GM19324 (cell line): ENCODE measurements at regions not wholly inside any gene's neighbourhood (a gene's known extent, or its start where the extent isn't known, plus 50 kb on each side); places are given as distances from the start of the nearest gene placed in this dataset.
"Not testable (repeated sequence)": the region's sequence is repeated elsewhere in the genome, so short reads cannot be mapped to it uniquely, and the experiment has no call there.

Source experiments
- ATAC-seq: cut with Tn5 transposase; IDR thresholded peaks from one replicate; pipeline ENCODE4 v1.9.1; 2021; ENCODE audit warnings: mild to moderate bottlenecking, moderate library complexity; ENCODE audit not compliant: unreplicated experiment, low FRiP score

- no peak for ATAC-seq
Measured at GRCh38 chr4:22573198-22573597, 57.3 kb upstream of the ADGRA3 start.

GRCh38 chr4:22573641-22574040, 57.8 kb upstream of the ADGRA3 start:
- no peak for ATAC-seq

DNA sequence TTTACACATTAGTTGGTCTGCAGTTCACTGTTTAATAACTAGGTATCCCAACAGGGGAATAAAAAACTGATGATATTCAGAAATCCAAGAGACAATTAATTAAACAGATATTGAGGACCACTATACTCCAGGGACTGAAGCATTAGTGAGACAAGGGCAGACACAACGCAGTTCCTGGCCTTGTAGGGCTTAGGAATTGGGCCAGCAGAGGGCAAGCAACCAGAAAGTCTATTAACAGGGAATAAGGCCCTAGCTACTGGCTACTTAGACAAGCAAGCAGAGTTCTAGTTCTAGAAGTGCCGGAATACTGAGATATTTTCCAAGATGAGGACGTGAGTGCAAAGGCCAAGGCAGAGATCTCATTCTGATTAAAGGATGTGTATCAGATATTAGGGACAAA, 58.6 kb upstream of the ADGRA3 start:
- no peak for ATAC-seq

DNA sequence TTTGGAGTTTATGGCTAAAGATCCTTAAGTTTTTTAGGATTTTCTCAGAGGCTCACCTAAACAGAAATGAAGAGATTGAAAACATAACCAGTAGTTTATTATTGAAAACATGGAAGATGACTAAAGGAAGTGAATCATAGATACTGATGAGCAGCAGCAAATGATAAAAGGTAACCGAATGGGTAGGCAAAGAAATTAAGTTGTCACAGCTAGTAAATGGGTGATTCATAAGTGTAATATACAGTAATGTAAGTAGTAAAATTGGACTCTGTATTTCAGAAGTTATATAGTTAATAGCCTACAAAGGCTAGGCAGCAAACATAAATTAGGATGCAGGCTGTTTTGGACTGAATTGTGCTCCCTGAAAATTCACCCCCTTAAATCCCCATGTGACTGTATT, 59.0 kb upstream of the ADGRA3 start:
- ATAC-seq = no peak

GRCh38 chr4:22587253-22587652, 71.4 kb upstream of the ADGRA3 start:
- no peak for ATAC-seq

DNA sequence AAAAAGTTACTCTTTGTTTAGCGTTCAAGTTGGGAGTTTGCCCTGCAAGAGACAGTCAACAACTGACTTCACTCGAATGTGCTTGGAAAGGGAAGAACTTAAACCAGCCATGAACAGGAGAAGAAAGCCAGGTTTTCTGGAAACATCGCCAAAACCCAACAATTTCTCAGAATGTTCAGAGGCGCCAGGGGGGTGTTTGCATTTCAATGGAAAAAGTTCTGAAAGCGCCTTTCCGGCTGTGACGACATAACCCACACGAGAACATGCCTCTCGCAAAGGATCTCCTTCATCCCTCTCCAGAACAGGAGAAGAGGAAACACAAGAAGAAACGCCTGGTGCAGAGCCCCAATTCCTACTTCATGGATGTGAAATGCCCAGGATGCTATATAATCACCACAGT, 78.1 kb upstream of the ADGRA3 start:
- no peak for ATAC-seq

DNA sequence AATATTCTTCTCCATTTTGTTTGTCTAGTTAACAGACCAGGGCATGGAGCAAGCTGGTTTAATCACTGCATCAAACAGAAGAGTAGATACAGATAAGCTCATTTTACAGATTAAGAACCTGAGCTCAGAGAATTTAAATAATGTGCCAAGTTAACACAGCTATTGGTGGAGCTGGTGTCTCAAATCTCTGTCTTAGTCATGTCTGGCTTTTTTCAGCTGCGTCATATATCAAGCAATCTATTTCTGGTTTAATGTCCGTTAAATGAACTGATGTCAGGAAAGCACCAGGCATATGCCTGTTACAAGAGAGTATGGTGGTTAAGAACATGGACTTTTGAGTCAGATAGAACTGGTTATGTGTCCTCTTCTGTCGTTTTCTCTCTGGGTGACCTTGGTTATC, 79.8 kb upstream of the ADGRA3 start:
- no peak for ATAC-seq

GRCh38 chr4:22596409-22596808, 80.5 kb upstream of the ADGRA3 start:
- ATAC-seq = no peak

DNA sequence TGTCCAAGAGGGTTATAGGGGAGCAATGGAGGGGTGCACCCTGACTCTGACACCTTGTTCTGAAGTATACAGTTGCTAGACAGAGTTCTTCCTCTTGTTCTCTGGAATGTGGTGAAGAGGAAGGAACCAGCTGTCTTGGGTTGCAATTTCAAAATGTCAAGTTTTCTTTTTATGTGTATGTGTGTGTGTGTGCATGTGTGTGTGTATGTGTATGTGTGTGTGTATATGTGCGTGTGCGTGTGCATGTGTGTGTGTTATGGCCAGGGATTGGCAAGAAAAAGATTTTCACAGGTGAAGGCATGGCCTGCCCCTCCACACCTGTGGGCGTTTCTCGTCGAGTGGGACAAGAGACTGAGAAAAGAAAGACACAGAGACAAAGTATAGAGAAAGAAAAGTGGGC, 81.6 kb upstream of the ADGRA3 start:
- no peak for ATAC-seq

DNA sequence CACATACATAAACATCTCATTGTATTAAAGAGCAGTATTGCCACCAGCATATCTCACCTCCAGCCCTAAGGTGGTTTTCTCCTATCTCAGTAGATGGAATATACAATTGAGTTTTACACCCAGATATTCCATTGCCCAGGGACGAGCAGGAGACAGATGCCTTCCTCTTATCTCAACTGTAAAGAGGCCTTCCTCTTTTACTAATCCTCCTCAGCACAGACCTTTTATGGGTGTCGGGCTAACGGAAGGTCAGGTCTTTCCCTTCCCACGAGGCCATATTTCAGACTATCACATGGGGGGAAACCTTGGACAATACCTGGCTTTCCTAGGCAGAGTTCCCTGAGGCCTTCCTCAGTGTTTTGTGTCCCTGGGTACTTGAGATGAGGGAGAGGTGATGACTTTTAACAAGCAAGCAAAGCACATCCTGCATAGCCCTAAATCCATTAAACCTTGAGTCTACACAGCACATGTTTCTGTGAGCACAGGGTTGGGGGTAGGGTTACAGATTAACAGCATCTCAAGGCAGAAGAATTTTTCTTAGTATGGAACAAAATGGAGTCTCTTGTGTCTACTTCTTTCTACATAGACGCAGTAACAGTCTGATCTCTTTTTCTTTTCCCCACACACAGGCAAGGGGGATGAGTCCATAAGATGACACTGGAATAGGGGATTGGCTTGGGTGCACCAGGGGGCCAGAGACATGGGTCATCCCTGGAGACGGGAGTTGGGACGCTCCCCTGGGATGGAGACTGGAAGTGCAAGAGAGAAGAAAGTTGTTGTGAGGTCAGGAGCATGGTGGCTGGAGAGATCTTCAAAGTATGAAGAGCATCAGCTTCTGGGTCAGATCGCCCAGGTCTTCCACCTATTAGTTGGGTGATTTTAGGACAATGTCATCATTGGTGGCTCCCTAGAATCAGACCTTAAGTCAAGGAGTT, 82.5 kb upstream of the ADGRA3 start:
- not testable (repeated sequence) for ATAC-seq

DNA sequence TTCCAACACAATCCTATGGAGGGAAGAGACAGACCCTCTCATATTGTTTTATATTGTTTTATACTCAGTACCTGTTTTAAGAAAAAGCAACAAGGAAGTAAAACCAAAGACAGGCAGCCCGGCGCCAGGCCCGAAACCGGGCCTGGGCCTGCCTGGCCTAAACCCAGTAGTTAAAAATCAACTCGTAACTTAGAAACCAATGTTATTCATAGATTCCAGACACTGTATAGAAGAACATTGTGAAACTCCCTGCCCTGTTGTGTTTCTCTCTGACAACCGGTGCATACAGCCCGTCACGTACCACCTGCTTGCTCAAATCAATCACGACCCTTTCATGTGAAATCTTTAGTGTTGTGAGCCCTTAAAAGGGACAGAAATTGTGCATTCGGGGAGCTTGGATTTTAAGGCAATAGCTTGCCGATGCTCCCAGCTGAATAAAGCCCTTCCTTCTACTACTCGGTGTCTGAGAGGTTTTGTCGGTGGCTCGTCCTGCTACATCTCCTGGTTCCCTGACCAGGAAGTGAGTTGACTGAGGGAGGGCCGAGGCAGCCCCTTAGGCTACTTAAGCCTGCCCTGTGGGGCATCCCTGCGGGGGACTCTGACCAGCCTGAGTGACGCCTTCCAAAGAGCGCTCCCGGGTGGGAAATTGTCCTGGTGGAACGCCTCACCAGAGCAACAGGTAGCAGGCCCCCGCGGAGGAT, 83.5 kb upstream of the ADGRA3 start:
- ATAC-seq = not testable (repeated sequence)

DNA sequence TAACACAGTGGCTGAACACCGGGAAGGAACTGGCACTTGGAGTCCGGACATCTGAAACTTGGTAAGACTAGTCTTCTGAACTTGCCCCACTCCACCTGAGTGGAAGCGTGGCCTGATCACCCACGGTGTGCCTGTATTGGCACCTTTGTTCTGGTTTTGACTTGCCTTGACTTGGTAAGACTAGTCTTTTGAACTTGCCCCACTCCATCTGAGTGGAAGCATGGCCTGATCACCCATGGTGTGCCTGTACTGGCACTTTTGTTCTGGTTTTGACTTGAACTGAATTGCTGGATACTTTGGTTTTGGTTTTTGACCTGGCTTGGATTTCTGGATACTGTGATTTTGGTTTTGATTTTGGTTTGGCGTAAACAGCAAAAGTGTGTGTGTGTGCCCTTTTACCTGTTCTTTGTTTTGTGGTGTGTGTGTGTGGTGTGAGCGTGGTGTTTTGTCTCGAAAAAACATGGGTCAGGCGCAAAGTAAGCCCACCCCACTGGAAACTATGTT, 84.1 kb upstream of the ADGRA3 start:
- not testable (repeated sequence) for ATAC-seq

DNA sequence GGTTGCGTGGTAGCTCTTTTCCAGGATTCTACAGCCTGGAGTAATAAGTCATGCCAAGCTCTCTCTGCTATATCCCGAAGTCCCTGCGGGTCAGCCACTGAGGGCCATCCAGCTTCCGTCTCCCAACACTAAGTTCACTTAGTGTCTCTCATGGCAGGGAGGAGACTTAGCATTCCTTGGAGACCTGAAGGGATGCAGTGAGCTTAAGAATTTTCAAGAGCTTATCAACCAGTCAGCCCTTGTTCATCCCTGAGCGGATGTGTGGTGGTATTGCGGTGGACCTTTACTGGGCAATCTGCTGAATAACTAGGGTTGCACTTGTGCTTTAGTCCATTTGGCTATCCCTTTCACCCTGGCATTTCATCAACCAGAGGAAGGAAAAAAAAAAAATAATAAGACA, 85.8 kb upstream of the ADGRA3 start:
- not testable (repeated sequence) for ATAC-seq

- ATAC-seq = peak; percentile 63
Measured at GRCh38 chr4:22607382-22607781, 85.4 kb upstream of the GBA3 start.

GRCh38 chr4:22609951-22610525, 82.7 kb upstream of the GBA3 start:
- ATAC-seq = not testable (repeated sequence)

DNA sequence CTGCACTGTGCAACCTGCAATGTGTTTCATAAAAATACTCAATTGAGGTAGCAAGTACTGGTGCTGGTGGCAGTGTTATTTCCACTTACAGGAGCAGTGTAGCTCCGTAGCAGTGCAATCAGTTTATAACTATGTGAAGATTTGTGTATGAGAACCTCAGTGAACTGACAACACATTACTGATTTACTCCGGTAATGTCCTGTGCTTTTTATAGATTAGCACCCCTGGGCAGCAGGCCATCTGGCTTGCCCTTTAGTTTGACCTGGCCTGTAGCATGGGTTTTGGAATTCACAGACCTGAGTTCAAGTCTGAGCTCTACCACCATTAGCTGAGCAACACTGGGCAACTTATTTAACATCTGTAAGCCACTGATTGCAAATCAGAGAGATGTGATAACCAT, 78.6 kb upstream of the GBA3 start:
- ATAC-seq = no peak

GRCh38 chr4:22616516-22616915, 76.2 kb upstream of the GBA3 start:
- ATAC-seq = no peak

DNA sequence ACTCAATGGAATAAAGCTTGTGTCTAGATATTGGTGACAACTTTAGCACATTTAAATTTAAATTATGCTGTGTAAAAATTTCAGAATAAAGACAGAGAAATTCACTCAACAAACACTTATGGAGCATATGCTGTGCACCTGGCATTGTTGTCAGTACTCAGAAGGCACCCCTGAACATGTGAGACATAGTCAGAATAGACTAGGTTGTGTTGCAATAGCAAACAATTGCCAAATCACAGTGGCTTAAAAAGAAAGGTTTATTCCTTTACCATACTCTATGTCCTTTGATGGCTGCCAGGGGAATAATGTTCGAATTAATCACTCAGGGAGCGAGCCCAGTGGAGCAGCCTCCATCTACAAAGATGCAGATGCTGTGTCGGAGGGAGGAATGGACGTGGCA, 72.6 kb upstream of the GBA3 start:
- not testable (repeated sequence) for ATAC-seq

DNA sequence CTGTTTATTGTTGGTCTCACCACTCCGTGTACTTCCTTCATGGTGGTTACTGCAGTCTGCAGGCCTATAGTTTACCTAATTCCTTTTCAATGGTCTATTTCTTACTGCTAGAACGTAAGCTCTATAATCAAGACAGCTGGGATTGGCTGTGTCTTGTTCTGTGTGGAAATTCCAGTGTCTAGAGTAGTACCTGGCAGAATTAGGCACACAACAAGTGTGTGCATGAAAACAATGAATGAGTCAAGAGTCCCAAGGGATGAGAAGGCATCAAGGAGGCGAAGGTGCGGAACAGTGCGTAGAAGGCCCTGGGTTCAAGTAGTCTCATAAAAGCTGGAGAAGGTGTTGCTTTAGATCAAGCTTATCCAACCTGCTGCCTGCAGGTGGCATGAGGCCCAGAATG, 70.8 kb upstream of the GBA3 start:
- ATAC-seq = not testable (repeated sequence)

DNA sequence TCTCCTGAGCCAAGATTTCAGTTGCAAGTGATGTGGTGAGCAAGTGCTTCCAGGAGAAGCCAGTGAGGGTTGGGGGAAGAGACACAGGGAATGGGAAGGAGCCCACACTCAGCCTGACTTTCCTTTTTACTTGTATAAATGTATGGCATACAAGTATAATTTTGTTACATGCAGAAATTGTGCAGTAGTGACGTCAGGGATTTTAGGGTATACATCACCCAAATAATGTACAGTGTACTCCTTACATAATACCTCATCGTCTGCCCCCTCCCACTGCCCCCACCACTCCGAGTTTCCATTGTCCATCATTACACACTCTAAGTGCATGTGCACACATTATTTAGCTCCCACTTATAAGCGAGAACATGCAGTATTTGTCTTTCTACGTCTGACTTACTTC, 68.7 kb upstream of the GBA3 start:
- not testable (repeated sequence) for ATAC-seq

GRCh38 chr4:22625311-22625710, 67.4 kb upstream of the GBA3 start:
- no peak for ATAC-seq
